ENCODE measurements at regions not wholly inside any gene's neighbourhood (a gene's known extent, or its start where the extent isn't known, plus 50 kb on each side); places are given as distances from the start of the nearest gene placed in this dataset.

DNA sequence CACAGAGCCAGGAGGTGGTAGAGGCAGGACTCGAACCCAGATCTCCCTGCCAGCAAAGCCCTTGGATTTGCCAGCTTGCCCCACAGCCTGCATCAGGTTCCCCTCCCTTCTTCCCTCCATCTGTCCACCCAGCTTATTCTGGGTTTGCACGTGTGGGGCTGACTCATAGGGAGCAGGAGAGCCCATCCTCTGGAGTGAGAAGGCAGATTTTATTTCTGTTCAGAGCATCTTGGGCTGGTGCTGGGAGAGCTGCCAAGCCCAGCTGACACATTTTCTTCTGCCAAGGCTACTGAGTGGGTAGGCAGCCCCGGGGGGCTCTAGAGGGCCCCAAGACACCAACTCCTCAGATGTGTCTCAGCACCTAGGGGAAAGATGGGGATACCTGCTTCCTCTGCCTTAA is 106.3 kb upstream of the CRHR1 start:
- TF ChIP-seq, protein P1, sequence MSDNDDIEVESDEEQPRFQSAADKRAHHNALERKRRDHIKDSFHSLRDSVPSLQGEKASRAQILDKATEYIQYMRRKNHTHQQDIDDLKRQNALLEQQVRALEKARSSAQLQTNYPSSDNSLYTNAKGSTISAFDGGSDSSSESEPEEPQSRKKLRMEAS (IDR thresholded peaks at IDR 0.05; ENCODE audit: low read depth, low read length) = no peak
- TF ChIP-seq MYC (IDR thresholded peaks at IDR 0.05; ENCODE audit: low read depth, low read length) = no peak
